SK-N-SH treated with all-trans-retinoic acid at 6 μM for 48 hours (cell line): ENCODE measurements at regions not wholly inside any gene's neighbourhood (a gene's known extent, or its start where the extent isn't known, plus 50 kb on each side); places are given as distances from the start of the nearest gene placed in this dataset.

ENCODE experiments used
- CREB5 ChIP-seq: fragments of 250-450 bp; sonication (Bioruptor Pico); IDR thresholded peaks from 2 replicates; pipeline ENCODE4 v1.5.1; 2020; ENCODE audit warnings: low read depth, mild to moderate bottlenecking, moderate library complexity
- CSRNP3 ChIP-seq: fragments of 250-450 bp; sonication (Bioruptor Pico); IDR thresholded peaks from 2 replicates; pipeline ENCODE4 v1.5.1; 2021; ENCODE audit warnings: mild to moderate bottlenecking, moderate library complexity
- GLIS3 ChIP-seq: fragments of 250-450 bp; sonication (Bioruptor Pico); IDR thresholded peaks from 2 replicates; pipeline ENCODE4 v1.5.0; 2020; ENCODE audit warnings: mild to moderate bottlenecking, moderate library complexity
- OSR1 ChIP-seq: fragments of 250-450 bp; sonication (Bioruptor Pico); IDR thresholded peaks from 2 replicates; pipeline ENCODE4 v1.8.0; 2022; ENCODE audit warnings: moderate library complexity, mild to moderate bottlenecking, inconsistent platforms
- PATZ1 ChIP-seq: fragments of 250-450 bp; sonication (Bioruptor Pico); IDR thresholded peaks from 2 replicates; pipeline ENCODE4 v1.8.0; 2020; ENCODE audit warnings: mild to moderate bottlenecking, moderate library complexity, borderline replicate concordance
- POU6F1 ChIP-seq: fragments of 250-450 bp; sonication (Bioruptor Pico); IDR thresholded peaks from 2 replicates; pipeline ENCODE4 v1.8.0; 2021; ENCODE audit warnings: low read depth, mild to moderate bottlenecking, moderate library complexity, borderline replicate concordance
- PPARA ChIP-seq: fragments of 250-450 bp; sonication (Bioruptor Pico); IDR thresholded peaks from 2 replicates; pipeline ENCODE4 v1.5.0; 2020; ENCODE audit warnings: mild to moderate bottlenecking, borderline replicate concordance
- RARB ChIP-seq: fragments of 250-450 bp; sonication (Bioruptor Pico); IDR thresholded peaks from 2 replicates; pipeline ENCODE4 v1.8.0; 2021; ENCODE audit warnings: mild to moderate bottlenecking, moderate library complexity
- TCF4 ChIP-seq: fragments of 250-450 bp; sonication (Bioruptor Pico); IDR thresholded peaks from 2 replicates; pipeline ENCODE4 v1.8.0; 2021; ENCODE audit warnings: mild to moderate bottlenecking, moderate library complexity, borderline replicate concordance
- TOX ChIP-seq: fragments of 250-450 bp; sonication (Bioruptor Pico); IDR thresholded peaks from 2 replicates; pipeline ENCODE4 v1.8.0; 2021; ENCODE audit warnings: mild to moderate bottlenecking, moderate library complexity, borderline replicate concordance
- ZC3H10 ChIP-seq: fragments of 250-450 bp; sonication (Bioruptor Pico); IDR thresholded peaks from 2 replicates; pipeline ENCODE4 v1.5.1; 2021; ENCODE audit warnings: mild to moderate bottlenecking, moderate library complexity
- ZFP3 ChIP-seq: fragments of 250-450 bp; sonication (Bioruptor Pico); IDR thresholded peaks from 2 replicates; pipeline ENCODE4 v1.5.0; 2020; ENCODE audit warnings: mild to moderate bottlenecking, moderate library complexity

GRCh38 chr2:866887-867286 is 83.8 kb upstream of the SNTG2 start:
- TF ChIP-seq CREB5 (CRISPR knock-in tag) (no peak), ZFP3 (CRISPR knock-in tag) (no peak), OSR1 (CRISPR knock-in tag) (no peak), TCF4 (CRISPR knock-in tag) (no peak), ZC3H10 (CRISPR knock-in tag) (no peak), CSRNP3 (no peak), PATZ1 (CRISPR knock-in tag) (no peak), TOX (CRISPR knock-in tag) (no peak), PPARA (CRISPR knock-in tag) (no peak), GLIS3 (CRISPR knock-in tag) (no peak), POU6F1 (CRISPR knock-in tag) (no peak), RARB (CRISPR knock-in tag) (no peak)
